ENCODE measurements at regions not wholly inside any gene's neighbourhood (a gene's known extent, or its start where the extent isn't known, plus 50 kb on each side); places are given as distances from the start of the nearest gene placed in this dataset.

DNA sequence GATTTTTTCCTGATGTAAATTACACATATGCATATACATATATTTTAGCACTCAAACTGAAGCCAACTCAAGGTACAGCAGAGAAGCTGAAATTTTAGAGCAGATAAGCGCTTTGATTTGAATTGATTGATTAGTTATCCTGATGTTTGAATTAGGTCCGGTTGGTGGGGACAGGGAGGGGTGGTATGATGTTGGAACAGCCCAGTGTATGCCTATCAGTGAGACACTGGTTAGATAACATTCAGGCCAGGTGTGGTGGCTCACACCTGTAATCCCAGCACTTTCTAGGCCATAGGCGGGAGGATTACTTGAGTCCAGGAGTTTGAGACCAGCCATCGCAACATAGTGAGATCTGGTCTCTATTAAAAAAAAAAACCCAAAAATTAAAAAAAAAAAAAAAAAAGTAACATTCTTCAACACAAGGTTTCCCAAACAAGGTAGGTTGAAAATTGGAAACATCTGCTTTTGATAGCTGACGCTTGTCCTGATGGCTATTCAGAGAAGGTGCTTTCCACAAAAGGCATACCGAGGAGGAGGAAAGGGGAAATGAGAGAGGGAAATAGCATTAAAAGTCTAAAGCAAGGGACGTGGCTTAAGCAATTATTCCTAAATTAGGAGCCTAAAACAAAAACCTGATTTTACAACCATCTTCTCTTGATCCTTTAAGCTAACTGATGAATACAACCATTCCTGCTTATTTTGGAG is 288.4 kb upstream of the JARID2 start:
- Histone ChIP-seq H3K9me3 (ENCODE audit: insufficient read depth, low read depth) (no peaks in the 10 kb centered on the region), H3K27ac (no peak overlapping the region), H3K36me3 (ENCODE audit: low read depth) (no peaks in the 10 kb centered on the region), H3K4me3 (no peak overlapping the region), H4K20me1 (ENCODE audit: insufficient read depth) (no peaks in the 10 kb centered on the region), H2AFZ (no peak overlapping the region), H3K4me1 (replicated peaks; ENCODE audit: insufficient read depth) (no peaks in the 10 kb centered on the region), H3K27me3 (ENCODE audit: insufficient read depth, low read depth) (no peaks in the 10 kb centered on the region), H3K9me2 (ENCODE audit: insufficient read depth) (no peaks in the 10 kb centered on the region), H3F3A (ENCODE audit: insufficient read depth, low read depth) (no peaks in the 10 kb centered on the region), H3K79me2 (ENCODE audit: low read depth) (no peaks in the 10 kb centered on the region), H3K4me2 (no peak overlapping the region)
- BruUV-seq (replicated peaks) = no TSS peak
- ChIA-PET CTCF (interaction anchor here (0.6 kb wide), 1 partner anchor 483 kb away, joined by 3 read pairs; no protein-coding TSS in a partner anchor), POLR2A (ENCODE audit: unreplicated experiment) (no interaction called here)
- no peak for DNase-seq
- TF ChIP-seq, protein P1, sequence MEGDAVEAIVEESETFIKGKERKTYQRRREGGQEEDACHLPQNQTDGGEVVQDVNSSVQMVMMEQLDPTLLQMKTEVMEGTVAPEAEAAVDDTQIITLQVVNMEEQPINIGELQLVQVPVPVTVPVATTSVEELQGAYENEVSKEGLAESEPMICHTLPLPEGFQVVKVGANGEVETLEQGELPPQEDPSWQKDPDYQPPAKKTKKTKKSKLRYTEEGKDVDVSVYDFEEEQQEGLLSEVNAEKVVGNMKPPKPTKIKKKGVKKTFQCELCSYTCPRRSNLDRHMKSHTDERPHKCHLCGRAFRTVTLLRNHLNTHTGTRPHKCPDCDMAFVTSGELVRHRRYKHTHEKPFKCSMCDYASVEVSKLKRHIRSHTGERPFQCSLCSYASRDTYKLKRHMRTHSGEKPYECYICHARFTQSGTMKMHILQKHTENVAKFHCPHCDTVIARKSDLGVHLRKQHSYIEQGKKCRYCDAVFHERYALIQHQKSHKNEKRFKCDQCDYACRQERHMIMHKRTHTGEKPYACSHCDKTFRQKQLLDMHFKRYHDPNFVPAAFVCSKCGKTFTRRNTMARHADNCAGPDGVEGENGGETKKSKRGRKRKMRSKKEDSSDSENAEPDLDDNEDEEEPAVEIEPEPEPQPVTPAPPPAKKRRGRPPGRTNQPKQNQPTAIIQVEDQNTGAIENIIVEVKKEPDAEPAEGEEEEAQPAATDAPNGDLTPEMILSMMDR (conservative IDR thresholded peaks at IDR 0.05) = no peak
- TF ChIP-seq EZH2 (IDR thresholded peaks at IDR 0.05; ENCODE audit: low read depth) = no peak
- intact Hi-C loops (cut with micrococcal nuclease; ENCODE audit: unreplicated experiment) = no loop called here

DNA sequence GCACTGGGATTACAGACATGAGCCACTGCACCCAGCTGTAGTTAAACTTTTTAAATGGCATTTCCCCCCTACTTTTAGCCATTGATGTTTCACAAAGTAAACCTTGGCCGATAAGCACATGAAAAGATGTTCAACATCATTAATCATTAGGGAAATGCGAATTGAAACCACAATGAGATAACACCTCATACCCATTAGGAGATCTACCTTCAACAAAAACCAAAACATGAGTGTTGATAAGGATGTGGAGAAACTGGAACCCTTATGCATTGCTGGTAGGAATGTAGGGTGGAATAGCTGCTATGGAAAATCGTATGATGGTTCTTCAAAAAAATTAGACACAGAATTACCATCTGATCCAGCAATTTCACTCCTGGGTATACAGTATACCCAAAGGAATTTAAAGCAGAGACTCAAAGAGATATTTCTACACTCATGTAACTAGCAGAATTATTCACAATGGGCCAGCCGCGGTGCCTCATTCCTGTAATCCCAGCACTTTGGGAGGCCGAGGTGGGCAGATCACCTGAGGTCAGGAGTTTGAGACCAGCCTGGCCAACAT is 286.5 kb upstream of the JARID2 start:
- no peak overlapping the region for H3K27ac ChIP-seq
- H4K20me1 ChIP-seq (ENCODE audit: insufficient read depth) = no peaks in the 10 kb centered on the region
- no peaks in the 10 kb centered on the region for H3F3A ChIP-seq (ENCODE audit: insufficient read depth, low read depth)
- no peak for DNase-seq
- no peak overlapping the region for H3K4me2 ChIP-seq
- intact Hi-C loops (cut with micrococcal nuclease; ENCODE audit: unreplicated experiment) = no loop called here
- POLR2A ChIA-PET (ENCODE audit: unreplicated experiment) = no interaction called here
- no TSS peak for BruUV-seq (replicated peaks)
- H3K9me2 ChIP-seq (ENCODE audit: insufficient read depth) = no peaks in the 10 kb centered on the region
- TF ChIP-seq, protein P1 (conservative IDR thresholded peaks at IDR 0.05) = no peak
- TF ChIP-seq EZH2 (IDR thresholded peaks at IDR 0.05; ENCODE audit: low read depth) = no peak
- no peaks in the 10 kb centered on the region for H3K9me3 ChIP-seq (ENCODE audit: insufficient read depth, low read depth)
- no peaks in the 10 kb centered on the region for H3K4me1 ChIP-seq (replicated peaks; ENCODE audit: insufficient read depth)
- H3K36me3 ChIP-seq (ENCODE audit: low read depth) = no peaks in the 10 kb centered on the region
- H3K79me2 ChIP-seq (ENCODE audit: low read depth) = no peaks in the 10 kb centered on the region
- no peak overlapping the region for H2AFZ ChIP-seq
- H3K4me3 ChIP-seq = no peak overlapping the region
- CTCF ChIA-PET = no interaction called here
- no peaks in the 10 kb centered on the region for H3K27me3 ChIP-seq (ENCODE audit: insufficient read depth, low read depth)

DNA sequence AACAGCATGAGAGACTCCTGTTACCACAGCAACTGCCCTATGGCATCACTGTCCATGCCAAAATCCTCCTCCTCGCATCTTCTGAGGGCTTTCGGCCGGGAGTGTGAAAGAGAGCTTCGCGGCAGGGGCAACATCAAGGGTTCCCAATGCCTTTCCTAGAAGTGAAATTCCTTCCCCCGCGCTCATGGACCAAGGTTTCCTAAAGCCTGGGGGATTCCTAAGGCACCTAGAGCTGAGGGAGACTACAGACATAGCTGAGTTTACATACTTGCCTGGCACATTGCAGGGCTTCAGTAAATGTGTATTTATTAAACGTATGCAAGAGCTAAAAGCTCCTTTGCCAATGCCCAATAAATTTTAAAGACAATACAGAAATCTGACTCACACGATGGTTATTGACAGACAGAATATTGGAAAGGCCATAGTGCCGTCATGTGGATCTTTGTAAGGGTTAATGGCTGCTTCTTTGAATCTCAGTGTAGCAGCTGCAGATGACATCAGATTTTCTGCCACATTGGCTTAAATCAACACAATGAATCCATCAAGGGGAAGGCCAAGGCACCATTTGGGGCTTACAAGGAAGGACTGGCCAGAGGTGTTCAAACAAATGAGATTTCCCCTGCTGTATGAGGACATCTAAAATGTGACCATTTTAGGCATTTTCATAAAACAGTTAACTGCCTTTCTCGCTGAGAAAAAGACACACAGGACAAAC is 281.2 kb upstream of the JARID2 start:
- H3K4me2 ChIP-seq = no peak overlapping the region
- BruUV-seq (replicated peaks) = no TSS peak
- no peak for TF ChIP-seq EZH2 (IDR thresholded peaks at IDR 0.05; ENCODE audit: low read depth)
- TF ChIP-seq, protein P1 (conservative IDR thresholded peaks at IDR 0.05) = no peak
- no peaks in the 10 kb centered on the region for H3K4me1 ChIP-seq (replicated peaks; ENCODE audit: insufficient read depth)
- ChIA-PET POLR2A (ENCODE audit: unreplicated experiment) (no interaction called here), CTCF (no interaction called here)
- no peak overlapping the region for H2AFZ ChIP-seq
- H3K79me2 ChIP-seq (ENCODE audit: low read depth) = no peaks in the 10 kb centered on the region
- H4K20me1 ChIP-seq (ENCODE audit: insufficient read depth) = no peaks in the 10 kb centered on the region
- DNase-seq = no peak
- no peaks in the 10 kb centered on the region for H3F3A ChIP-seq (ENCODE audit: insufficient read depth, low read depth)
- H3K9me3 ChIP-seq (ENCODE audit: insufficient read depth, low read depth) = no peaks in the 10 kb centered on the region
- intact Hi-C loops (cut with micrococcal nuclease; ENCODE audit: unreplicated experiment) = no loop called here
- H3K36me3 ChIP-seq (ENCODE audit: low read depth) = no peaks in the 10 kb centered on the region
- no peaks in the 10 kb centered on the region for H3K9me2 ChIP-seq (ENCODE audit: insufficient read depth)
- H3K4me3 ChIP-seq = no peak overlapping the region
- no peaks in the 10 kb centered on the region for H3K27me3 ChIP-seq (ENCODE audit: insufficient read depth, low read depth)
- no peak overlapping the region for H3K27ac ChIP-seq
